GM12873 (cell line): ENCODE measurements at regions not wholly inside any gene's neighbourhood (a gene's known extent, or its start where the extent isn't known, plus 50 kb on each side); places are given as distances from the start of the nearest gene placed in this dataset.

ENCODE experiments used
- TF ChIP-seq, protein P1 (sequence below): IDR thresholded peaks from 2 replicates; pipeline ENCODE4 v1.5.1; 2012; ENCODE audit warnings: low read depth, mild to moderate bottlenecking, moderate library complexity, low read length, control low read depth; ENCODE audit not compliant: insufficient read depth; ENCODE audit errors: missing control alignments

DNA sequence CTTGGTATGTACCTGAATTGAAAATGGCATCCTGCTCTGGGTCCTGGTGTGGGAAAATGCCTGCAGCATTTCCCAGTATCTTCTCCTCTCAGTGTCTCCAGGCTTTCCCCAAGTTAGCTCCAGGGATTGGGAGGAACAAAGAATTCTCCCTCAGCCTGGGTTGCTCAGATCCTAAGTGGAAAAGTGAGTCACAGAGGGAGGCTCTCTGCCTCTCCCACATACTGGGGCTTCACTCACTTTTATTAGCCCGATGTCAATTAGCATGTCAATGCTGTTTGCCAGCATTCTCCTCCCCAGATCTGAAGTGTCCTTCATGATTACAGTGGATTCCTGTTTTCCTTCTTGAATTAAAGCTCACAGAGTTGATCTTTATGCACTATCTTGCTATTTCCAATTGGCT is 655.0 kb downstream of the EPHA3 start:
- TF ChIP-seq, protein P1, sequence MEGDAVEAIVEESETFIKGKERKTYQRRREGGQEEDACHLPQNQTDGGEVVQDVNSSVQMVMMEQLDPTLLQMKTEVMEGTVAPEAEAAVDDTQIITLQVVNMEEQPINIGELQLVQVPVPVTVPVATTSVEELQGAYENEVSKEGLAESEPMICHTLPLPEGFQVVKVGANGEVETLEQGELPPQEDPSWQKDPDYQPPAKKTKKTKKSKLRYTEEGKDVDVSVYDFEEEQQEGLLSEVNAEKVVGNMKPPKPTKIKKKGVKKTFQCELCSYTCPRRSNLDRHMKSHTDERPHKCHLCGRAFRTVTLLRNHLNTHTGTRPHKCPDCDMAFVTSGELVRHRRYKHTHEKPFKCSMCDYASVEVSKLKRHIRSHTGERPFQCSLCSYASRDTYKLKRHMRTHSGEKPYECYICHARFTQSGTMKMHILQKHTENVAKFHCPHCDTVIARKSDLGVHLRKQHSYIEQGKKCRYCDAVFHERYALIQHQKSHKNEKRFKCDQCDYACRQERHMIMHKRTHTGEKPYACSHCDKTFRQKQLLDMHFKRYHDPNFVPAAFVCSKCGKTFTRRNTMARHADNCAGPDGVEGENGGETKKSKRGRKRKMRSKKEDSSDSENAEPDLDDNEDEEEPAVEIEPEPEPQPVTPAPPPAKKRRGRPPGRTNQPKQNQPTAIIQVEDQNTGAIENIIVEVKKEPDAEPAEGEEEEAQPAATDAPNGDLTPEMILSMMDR: no peak

DNA sequence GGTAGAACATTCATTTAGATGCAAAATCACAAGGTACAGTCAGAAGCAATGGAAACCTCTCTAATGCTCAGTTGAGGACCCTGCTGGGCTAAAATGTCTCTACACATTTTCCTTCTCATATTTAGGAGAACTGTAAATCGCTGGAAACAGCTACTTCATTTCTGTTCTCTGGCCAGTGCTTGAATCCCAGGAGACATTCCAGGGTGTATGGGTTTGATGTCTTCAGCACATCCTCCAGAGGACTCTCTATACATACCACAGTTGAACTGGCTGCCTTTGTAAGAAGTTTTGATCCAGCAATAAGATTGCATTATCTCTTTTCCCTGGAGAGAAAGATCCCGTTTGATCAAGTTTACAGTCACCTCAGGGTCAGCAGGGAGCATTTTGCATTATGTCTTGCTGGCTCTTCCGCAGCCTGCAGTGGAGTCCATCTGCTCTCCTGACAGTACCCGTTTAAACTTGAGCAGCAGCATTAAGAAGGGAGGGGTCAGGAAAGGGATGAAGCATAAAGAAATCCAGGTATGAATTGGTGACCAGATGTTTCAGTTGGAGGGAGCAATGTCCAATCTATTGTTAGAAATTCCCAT is 676.0 kb downstream of the EPHA3 start:
- TF ChIP-seq, protein P1: no peak

DNA sequence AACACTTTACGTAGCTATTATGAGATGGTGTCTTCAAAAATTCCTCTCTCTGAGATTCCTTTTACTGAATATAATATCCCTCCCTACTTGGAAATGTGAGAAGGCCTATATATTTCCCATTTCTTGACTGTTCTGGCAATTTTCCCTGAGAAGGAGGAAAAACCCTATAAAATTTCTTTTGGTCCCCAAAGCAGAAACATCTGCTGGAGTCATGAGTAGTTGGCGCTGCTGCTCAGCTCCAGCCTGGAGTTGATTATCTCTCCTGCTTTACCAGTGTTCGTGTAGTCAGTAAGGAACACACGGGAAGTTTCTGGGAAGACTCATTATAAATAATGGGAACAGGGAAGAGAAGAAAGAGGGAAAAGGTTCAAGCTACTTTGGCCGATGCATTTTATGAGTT is 680.1 kb downstream of the EPHA3 start:
- TF ChIP-seq, protein P1: no peak

DNA sequence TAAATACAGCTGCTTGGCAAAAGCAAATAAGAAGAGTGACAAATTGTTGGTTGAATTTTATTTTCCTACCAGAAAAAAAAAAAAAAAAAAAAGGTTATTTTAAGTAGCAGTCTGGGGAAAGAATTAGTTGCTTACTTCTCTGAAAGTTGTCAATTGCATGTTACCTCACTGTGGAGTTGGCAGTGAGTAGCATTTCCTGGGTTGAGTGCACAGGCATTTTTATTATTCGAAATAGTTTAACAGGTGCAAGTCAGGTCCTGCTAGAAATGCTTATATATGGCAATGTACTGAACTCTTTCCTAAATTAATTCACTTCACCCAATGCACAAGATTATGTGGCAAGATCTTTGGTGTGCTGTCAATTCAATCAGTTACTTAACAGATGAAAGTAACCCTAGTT is 680.6 kb downstream of the EPHA3 start:
- TF ChIP-seq, protein P1: no peak

DNA sequence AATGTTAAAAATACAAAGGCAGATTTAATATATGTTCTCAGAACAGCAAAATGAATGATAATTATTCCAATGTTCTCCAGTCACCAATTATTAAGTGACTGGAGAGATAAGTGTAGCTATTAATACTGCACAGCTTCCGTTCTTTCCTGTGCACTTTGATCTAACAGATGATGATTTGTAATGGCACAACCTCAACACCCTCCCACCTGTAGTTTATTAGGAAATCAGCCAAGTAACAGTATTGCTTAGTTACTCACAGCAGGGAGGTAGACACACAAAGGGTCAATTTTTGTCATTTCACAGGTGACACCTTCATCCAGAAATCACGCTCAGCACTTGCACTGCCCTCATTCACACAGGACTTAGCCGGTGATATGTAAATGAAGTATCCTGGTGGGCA is 688.1 kb downstream of the EPHA3 start:
- TF ChIP-seq, protein P1: no peak

DNA sequence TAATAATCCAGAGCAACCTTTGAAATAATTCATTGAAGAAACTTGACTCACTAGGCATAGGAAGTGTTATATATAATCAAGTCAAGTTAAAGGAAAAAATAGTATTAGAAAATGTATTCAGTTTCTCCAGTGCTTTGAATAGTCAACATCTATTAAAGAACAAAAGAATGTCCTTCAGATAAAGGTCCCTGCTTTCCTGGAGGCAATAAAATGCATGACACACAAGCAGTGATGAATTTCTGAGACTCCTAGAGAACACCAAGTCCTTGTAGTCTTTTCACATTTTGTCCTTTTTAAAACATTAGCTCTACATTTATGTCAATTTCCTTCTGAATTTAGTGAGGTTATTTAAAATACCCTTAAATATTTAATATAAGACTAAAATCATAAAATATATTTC is 695.5 kb downstream of the EPHA3 start:
- TF ChIP-seq, protein P1: no peak

DNA sequence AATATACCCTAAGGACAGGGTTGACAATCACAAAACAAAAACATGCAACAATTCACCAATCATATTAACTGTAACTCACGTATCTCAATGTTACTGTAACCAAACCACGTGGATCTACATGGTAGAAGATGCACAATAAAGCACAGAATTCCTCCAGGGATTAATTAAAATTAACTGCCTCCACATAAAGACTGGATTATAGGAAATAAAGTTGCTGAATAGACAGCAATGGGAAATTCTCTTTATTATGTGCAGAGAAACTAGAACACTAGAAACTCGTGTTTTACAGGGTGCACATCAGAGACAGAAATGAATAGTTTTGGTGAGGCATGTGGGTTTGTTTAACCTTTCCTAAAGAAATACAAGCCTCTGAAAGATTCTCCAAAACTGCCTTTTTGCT is 696.3 kb downstream of the EPHA3 start:
- TF ChIP-seq, protein P1: no peak

DNA sequence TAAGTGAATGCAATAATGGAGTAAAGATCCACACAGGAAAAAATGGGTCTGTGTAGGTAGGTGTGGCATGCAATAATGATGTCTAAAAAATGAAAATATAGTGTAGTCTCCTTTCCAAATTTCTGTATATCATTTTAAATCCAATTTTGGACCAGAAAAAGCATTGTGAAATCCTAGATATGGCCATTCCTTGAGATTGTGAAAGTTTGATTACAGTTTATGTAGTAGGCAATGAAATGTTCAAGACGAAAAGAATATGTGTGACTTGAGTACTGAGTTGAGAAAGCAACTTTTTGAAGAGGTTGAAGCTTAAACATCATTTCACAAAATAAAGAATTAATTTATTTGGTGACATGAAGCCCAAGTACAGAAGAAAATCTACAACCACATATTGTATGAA is 698.7 kb downstream of the EPHA3 start:
- TF ChIP-seq, protein P1: no peak
